NCI-H187 (cell line): ENCODE measurements at regions not wholly inside any gene's neighbourhood (a gene's known extent, or its start where the extent isn't known, plus 50 kb on each side); places are given as distances from the start of the nearest gene placed in this dataset.
"Not testable (repeated sequence)": the region's sequence is repeated elsewhere in the genome, so short reads cannot be mapped to it uniquely, and the experiment has no call there.

Experiments used
- DNase-seq, 2 experiments: peaks; one replicate each; lab custom pipeline; 2025; lab: John Stamatoyannopoulos, UW

DNA sequence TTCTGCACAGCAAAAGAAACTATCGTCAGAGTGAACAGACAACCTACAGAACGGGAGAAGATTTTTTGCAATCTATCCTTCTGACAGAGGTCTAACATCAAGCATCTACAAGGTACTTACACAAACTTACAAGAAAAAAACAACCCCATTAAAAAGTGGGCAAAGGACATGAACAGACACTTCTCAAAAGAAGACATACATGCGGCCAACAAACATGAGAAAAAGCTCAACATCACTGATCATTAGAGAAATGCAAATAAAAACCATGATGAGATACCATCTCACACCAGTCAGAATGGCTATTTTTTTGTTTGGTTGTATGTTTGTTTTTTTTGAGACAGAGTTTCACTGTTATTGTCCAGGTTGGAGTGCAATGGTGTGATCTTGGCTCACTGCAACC is 131.5 kb upstream of the MED13 start:
- DNase-seq, result not testable (repeated sequence)

DNA sequence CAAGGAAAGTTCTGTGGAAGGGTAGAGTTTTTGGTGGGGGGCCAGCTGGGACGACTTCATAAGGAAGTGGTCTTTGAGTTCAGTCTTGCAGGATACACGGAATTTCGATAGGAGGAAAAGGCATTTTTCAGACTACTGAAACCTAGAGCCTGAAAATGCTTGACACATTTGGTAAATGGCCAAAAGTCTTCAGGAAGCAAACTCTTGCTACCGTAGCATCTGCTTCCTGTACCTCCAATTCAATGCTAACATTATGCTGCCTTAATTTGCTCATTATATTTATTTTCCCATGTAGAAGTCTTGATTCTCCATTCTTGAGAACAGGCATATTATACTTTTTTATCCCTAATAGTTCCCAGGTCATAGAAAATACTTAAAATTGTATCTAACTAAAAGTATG is 129.3 kb upstream of the MED13 start:
- DNase-seq, result no peak

GRCh38 chr17:62193249-62193648 is 128.2 kb upstream of the MED13 start:
- no peak for DNase-seq

- no peak for DNase-seq
These were observed 126.6 kb upstream of the MED13 start for GRCh38 chr17:62191390-62192361.

DNA sequence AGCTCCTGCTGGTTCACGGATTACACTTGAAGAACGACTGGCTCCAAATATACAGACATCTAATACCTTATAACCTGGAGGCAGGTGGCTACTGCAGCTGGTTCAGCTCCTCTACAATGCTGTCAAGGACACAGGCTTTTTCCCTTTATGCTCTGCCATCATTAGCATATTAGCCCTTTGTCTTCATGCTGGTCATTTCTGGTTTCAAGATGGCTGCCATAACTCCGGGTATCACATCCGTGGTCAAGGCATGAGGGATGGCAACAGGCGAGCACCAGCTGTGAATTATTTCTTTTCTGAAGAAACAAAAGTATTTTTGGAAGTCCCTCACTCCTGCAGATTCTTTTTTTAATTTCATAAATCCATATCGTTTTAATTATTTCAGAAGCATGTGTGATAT is 124.3 kb upstream of the MED13 start:
- DNase-seq, result no peak

DNA sequence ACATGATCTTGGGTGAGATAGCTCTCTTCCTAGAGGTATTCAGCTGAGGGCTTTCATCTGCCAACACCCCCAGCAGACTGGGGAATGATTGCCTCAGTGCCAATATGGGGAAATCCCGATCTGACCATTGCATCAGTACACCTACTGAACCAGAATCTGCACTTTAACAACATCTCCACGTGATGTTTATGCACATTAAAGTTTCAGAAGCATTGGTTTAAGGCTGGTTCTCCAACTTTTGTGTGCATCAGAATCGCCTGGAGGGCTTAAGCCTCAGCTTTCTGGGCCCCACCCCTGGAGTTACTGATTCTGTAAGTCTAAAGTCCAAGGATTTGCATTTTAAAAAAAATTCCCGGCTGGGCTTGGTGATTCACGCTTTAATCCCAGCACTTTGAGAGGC is 123.6 kb upstream of the MED13 start:
- no peak for DNase-seq

DNA sequence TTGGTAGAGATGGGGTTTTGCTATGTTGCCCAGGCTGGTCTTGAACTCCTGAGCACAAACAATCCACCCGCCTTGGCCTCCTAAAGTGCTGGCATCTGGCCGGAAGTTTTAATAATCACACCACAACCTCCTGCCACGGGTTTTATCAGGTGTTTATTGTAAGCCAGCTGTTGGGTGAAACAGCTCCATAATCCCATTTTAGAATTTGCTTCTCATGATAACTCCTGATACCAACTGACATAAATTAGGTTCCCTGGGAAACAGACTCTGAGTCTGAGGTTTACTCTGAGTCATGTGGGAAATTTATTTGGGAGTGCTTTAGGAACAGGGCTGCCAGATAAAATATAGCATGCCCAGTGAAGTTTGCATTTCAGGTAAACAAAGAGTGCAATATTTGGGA is 122.6 kb upstream of the MED13 start:
- no peak for DNase-seq

DNA sequence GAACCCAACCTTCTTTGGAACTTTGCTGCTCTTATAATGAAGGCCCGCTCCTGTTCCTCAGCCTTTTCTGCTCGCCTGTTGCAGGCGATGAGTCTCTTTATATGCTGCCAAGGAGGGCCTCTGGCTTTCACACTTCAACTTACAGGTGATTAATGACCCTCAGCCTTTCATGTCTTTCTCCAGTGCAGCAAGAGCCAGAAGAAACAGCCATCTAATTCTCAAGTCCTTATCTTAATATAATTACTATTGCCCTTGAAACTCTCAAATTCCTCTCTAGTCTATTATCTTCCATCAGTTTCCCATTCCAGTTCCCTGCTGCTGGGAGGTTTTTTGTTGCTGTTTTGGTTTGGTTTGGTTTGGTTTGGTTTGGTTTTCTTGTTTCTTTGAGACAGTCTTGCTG is 121.8 kb upstream of the MED13 start:
- DNase-seq, result no peak

DNA sequence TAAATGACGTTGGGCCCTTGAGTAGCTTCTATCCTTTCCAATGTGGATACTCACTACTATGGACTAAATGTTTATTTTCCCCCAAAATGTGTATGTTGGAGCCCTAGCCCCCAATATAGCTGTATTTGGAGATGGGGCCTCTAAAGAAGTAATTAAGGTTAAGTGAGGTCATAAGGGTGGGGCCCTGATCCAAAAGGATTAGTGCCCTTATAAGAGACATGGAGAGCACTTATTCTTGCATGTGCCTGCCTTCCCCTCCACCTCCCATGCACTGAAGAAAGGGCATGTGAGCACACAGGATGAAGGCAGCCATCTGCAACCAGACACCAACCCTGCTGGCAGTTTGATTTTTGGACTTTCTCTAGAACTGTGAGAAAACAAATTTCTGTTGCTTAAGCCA is 115.7 kb upstream of the MED13 start:
- DNase-seq, result no peak

GRCh38 chr17:62179525-62180161 is 114.6 kb upstream of the MED13 start:
- DNase-seq, result no peak

- no peak for DNase-seq
These were observed 113.5 kb upstream of the MED13 start for GRCh38 chr17:62178579-62178978.

DNA sequence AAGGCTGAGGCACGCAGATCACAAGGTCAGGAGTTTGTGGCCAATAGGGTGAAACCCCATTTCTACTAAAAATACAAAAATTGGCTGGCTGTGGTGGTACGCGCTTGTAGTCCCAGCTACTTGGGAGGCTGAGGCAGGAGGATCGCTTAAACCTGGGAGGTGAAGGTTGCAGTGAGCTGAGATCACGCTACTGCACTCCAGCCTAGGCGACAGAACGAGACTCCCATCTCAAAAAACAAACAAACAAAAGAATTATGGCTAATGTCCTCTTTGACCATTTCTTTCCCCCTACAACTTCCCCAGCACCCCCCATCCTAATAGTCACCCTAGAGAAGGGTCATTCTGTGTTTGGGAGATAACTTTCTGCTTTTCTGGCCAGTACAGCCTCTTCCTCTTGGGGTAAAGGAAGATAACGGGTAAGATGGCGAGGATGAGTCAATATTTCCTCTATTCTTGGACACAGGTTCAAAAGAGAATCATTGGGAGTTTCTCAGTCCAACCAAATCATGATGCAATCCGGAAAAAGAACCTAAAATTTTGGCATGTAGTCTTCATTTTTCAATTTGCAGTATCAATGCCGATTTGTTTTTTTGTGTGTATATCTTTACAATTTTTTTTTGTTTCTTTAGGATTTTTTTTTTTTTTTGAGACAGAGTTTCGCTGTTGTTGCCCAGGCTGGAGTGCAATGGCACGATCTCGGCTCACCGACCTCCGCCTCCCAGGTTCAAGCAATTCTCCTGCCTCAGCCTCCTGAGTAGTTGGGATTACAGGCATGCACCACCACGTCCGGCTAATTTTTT is 107.6 kb upstream of the MED13 start:
- no peak for DNase-seq

DNA sequence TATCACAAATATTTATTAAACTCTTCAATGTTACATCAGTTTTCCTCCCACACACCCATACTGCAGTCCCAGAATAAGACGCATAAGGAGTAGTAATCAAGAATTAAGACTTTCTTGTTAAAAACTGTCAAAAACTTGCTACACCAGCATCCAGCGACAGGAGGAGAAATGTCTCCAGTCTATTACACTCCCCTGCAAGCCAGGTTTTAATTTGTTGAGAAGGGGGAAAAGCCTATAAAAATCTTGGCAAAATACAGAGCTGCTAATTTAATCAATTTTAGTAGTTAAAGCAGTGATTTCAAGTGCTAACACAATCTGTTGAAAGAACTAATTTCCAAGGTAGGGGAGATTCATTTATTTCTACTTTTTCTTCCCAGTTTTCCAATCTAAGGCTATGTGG is 102.0 kb upstream of the MED13 start:
- DNase-seq, result no peak

DNA sequence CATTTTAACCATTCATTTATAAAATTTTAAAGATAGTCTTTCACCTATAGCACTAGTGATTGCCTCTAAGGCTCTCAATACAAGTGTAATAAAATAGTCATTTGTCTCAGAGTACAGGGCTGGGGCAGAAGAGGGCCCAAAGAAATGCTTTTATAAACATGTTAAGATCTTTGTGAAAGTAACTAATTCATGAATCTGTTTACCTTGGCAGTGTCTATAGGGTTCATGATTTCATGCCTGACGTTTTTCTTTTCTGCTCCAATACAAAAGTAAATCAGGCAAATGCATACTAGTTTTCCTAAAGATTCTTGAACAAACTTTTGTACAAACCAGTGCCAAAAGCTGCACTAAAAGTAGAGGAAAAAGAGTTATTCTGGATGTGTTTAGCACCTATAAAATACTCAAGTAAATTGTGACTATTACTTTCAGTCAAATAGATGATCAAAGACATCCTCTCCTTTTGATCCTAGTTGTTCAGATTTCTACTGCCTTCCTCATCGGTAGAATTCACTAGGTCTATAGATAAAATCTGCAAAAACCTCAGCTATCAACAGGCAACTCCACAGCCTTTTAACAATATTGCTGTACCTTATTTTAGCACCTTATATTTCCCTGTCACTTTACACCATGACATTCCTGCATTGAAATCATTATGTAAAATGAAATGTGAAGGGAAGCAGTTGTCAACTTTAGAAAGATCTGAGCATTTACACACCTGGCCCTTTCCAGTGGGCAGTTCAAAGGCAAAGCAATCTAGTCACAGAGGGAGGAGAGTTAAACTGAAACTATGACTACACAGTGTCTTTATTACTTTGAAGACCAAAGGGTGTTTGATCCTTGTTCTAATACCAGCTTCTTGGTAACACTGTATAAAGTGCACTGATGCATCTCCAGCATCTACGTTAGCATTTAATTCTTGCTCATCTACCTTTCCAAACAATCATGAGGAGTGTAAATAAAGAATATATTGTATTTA is 100.0 kb upstream of the MED13 start:
- DNase-seq, result no peak

DNA sequence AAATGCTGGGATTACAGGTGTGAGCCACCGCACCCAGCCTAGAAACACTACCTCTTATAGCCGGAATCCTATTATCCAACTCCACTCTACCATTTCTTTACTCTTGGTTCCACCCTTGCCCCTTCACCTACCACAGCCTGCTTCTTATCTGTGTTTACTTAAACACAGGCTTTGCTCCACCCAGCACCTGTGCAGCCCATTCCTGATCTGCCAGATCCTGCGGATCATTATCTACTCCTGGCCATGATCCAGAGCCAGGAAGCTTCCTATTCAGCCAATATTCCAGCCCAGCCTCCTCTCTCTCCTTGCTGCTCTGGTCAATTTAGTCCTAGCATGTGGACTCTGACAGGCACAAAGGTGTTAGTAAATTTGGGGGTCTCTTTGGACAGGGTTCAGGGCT is 98.8 kb upstream of the MED13 start:
- no peak for DNase-seq

- DNase-seq, result no peak
These were observed 97.8 kb upstream of the MED13 start for GRCh38 chr17:62162898-62163297.

- no peak for DNase-seq
These were observed 96.5 kb upstream of the MED13 start for GRCh38 chr17:62161405-62162148.

GRCh38 chr17:62160816-62161215 is 95.7 kb upstream of the MED13 start:
- no peak for DNase-seq

GRCh38 chr17:62159994-62160393 is 94.9 kb upstream of the MED13 start:
- no peak for DNase-seq

DNA sequence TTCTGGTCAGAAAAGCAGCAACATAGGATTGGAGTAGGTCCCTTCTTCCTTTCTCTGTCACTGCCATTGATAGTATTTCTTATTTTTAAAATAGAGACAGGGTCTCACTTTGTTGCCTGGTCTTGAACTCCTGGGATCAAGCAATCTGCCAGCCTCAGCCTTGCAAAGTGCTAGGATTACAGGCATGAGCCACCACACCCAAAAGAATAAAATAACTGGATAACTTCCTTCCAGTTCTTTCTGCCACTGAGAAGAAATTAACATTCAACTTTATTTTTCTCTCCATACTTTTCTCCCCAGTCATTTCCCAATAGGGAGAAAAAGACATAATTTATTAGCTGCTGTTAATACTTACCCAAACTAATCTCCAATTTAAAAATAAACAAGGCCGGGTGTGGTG is 91.9 kb upstream of the MED13 start:
- no peak for DNase-seq

DNA sequence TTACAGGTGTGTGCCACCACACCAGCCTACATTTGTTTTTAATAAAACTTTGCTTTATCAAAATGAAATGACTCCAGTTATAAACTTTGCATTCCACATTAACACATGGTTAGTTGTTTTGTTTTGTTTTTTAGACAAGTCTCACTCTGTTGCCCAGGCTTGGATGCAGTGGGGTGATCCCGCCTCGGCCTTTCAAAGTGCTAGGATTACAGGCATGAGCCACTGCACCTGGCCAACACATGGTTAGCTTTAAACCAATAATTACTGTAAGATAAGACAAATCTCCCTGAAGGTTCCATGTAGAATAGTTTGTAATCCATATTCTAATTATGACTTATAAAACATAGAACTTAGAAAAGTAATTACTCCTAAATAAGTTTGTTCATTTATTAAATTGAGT is 89.8 kb upstream of the MED13 start:
- DNase-seq, result no peak
